ENCODE measurements at regions not wholly inside any gene's neighbourhood (a gene's known extent, or its start where the extent isn't known, plus 50 kb on each side); places are given as distances from the start of the nearest gene placed in this dataset.
"Not testable (repeated sequence)": the region's sequence is repeated elsewhere in the genome, so short reads cannot be mapped to it uniquely, and the experiment has no call there.

DNA sequence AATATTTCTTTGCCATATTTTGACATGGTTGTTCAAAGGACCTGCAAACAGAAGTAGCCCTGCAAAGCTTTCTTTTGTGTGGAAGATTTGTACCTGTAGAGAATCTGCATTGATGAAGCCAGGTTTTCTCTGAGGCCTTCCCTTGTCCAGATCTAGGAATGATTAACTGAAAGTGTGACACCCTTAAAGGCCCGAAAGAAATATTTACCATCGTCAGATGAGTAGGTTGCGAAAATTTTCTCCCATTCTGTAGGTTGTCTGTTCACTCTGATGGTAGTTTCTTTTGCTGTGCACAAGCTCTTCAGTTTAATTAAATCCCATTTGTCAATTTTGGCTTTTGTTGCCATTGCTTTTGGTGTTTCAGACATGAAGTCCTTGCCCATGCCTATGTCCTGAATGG, 439.0 kb downstream of the SMARCA1 start:
- not testable (repeated sequence) for DNase-seq (ENCODE audit: low read depth)

DNA sequence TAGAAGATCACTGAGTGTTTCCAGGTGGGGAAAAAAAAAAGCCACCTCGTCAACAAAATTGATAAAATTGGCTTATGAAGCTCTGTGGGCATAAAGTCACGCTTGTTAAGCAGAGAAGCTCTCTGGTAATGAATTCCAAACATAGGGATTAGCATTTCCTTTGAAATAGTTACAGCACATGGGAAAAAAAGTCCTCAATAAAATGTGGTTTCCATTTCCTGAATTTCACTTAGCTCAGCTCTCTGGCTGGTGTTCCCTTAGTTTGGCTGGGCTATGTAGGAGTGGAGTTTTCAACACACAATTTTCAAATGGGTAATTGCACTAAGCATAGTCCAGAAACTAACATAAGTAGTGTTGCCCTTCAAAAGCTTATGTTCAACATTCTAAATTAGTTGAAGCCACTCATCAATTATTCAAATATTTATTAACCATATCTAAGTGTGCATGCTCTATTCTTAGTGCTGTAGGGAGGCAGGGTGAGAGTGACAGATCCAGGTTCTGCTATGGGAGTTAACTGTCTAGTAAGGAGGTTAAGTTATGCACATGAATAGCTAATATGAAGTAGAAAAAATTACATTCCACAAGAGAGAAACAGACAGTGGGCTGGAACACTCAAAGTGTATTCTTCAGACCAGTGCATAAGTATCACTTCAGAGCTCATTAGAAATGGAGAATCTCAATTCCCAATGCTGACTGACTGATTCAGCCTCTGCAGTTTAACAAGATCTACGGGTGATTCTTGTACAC, 445.7 kb downstream of the SMARCA1 start:
- DNase-seq (ENCODE audit: low read depth): no peak

DNA sequence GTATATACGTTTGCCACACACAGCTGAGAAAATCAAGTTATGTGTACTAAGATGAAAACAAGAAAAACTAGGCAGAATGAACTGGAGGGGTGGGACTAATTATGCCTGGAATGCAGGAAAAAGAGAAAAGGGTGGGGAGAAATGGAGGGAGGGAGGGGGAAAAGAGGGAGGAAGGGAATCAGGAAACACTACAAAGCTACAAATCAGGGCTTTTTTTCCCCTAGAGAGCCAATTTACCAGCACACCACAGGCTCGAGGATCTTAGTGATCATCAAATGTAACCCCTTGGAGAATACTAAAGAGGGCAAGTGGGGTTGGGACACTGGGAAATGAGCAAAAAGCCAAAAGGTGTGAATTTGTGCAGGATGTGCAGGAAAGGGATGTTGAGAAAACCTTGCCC, 451.9 kb downstream of the SMARCA1 start:
- DNase-seq (ENCODE audit: low read depth): no peak

DNA sequence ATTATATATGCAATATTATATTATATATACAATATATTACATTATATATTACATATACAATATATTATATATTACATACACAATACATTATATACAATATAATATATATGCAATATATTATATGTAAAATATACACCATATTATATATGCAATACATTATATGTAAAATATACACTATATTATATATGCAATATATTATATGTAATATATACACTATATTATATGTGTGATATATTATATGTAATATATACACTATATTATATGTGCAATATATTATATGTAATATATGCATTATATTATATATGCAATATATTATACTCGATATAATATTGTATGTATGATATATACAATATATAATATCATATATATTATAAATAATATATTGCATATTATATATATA, 457.4 kb downstream of the SMARCA1 start:
- DNase-seq (ENCODE audit: low read depth): no peak

DNA sequence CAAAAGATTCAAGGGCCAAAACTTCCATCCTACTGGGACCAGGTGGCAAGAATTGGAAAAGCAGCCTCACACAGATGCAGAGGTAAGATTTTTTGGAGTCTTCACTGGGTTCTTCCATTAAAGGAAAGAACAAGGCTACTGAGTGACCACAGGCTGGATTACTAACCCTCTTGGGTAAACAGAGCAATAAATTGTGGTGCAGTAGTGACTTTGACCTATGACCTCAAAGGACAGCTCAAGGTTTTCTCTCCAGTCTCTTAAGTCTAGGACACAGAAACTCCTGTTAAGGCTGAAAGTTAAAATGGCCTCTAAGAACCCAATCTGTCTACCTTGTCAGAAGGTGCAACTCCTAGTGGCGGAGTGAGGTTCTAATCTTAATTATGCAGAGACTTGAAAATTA, 464.9 kb downstream of the SMARCA1 start:
- no peak for DNase-seq (ENCODE audit: low read depth)

DNA sequence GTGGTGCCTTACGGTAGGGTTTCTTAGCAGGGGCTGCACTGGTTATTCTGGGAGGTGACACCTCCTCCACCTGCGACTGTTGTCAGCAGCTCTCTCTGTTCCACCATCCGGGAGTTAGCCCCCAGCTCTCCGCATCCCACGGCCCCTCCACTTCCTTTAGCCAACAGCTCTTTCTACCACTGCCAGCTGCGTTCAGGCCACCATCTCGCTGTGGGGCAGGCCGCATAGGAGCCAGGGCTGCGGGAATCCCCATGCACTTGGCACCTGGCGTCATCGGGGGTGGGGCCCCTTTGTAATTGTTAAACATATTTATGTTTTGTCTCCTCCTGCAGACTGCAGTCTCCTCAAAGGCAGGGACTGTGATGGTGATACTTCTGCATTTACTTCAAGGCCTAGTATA, 480.2 kb downstream of the SMARCA1 start:
- no peak for DNase-seq (ENCODE audit: low read depth)

DNA sequence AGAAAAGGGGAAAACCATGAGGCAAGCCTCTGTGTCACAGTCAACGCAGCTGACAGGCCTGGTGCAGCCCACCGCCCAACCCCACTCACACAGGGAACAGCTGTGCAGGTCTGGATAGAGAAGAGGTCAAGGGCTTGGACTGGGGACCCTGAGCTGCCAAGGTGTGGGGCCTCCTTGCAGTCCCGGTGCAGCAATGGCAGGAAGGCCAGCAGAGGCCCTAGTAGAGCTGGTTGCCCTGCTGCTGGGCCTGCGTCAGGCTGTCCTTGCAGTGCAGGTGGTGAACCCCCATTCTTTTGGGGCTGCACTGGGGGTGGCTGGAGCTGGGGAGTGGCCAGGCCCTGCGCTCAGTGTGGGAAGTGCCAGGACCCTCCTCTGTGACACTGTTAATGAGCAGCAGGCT, 482.0 kb downstream of the SMARCA1 start:
- no peak for DNase-seq (ENCODE audit: low read depth)

DNA sequence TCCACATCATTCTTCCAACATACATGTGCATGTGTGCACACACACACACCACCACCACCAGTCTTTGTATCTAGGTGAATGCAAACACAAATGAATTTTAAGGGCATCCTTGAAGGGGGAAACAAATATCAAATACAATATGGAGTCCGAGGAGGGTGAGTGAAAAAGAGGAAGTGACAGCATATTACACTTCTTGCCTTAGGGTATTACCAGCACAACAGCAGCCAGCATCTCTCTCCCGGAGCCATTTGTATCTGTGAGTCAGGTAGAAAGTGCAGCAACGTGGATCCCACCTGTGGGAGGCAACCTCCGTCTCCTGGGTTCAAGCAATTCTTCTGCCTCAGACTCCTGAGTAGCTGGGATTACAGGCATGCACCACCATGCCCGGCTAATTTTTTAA, 483.2 kb downstream of the SMARCA1 start:
- no peak for DNase-seq (ENCODE audit: low read depth)

DNA sequence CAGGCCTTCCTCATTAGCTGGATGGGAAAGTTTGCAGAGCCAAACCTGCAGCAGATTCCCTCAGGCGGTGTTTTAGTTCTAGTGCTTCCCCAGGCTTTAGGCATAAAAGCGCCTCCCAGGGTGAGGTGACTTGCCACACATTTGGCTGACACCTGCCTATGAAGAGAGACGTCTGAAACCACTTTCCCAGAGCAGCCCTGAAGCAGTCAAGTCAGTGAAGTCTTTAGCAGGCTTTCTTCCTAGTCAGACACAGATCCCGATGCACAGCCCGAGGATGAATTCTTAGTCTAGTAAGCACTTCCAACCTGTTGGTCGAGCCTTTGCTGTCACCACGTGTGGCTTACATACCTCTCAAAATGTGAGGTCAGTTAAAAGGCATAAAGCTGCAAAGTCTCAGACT, 484.1 kb downstream of the SMARCA1 start:
- DNase-seq (ENCODE audit: low read depth): no peak

DNA sequence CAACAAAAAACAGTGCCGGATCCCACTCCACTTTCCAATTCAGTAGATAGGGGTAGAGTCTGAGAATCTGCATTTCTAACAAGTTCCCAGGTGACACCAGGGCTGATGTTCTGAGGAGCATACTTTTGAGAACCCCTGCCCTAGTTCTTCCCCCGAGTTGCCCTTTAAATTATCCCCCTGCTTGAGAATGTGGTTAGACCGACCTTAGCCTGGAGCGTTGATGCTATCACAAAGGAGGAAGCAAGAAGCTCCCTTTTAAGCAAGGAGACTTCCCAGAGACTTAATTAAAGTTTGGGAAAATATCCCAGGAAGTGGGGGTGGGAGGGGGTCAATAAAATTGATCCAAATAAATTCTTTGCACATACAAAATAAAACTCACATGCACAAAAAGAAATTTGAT, 485.9 kb downstream of the SMARCA1 start:
- no peak for DNase-seq (ENCODE audit: low read depth)

DNA sequence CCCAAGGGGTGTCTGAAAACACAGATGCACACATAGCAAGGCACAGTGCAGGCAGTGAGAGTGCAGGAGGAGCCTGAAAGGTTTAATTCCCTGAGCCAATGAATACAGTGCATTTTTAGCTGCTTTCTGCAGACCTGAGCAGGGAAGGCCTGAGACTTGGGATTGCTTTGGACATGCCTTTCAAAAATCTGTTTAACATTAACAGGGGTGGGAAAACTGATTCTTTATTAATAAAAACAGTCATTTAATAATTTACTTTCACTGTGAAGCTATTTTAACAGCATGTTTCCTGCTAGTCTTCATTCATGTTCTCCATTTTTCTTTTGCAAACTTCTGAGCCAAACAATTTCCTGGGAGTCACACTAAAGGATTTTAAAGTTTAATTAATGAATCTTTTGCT, 488.1 kb downstream of the SMARCA1 start:
- no peak for DNase-seq (ENCODE audit: low read depth)

DNA sequence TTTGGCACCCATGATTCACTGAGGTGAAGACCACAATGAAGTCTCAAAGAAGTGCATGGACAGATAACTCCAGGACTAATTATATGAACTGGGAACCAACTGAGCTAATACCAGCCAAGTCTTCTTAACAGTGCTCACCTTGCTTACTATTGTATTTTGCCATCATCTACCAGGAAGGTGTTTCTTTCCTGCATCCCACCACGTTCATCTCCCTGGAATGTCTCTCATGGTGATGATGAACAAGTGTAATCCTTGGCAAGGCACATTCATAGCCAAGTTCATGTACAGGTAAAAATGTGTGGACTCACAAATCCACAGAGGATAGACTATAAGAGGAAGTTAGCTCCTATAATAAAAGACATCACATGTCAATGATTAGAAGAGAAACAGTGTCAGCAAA, 489.1 kb downstream of the SMARCA1 start:
- DNase-seq (ENCODE audit: low read depth): no peak

DNA sequence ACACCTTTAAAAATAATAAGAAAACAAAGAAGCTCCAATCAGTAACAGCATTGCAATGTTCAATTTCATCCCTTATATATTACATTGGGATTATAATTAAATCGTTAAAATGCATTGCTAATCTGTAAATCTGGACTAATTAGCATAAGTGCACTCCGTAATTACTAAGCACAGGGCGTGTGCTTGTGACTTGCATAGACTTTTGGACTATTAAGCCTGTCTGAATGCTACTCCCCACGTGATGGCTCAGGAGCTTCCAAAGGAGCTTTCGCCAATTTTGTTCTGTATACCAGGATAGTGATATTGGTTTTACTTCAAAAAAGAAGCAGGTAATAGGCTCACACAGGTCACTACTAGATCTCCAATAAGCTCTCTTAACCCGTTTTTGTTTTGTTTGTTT, 497.1 kb downstream of the SMARCA1 start:
- no peak for DNase-seq (ENCODE audit: low read depth)

DNA sequence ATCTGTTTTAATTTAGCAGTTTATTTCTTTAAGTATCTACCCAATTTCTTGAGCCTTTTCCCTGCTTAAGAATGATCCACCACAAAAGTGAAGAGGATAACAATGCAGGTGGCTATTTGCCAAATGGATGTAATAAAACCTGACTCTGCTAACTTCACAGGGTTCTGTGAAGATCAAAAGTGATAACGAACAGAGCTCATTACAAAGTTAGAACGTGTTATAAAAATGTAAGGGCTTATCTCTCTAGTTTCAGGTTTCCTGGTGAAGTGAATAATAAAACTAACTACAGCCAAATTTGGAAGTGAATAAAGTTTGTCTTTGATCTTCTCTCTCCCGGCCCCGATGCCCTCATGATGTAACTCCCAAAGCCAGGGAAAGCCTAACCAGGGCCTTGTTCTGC, 497.9 kb downstream of the SMARCA1 start:
- DNase-seq (ENCODE audit: low read depth): no peak

DNA sequence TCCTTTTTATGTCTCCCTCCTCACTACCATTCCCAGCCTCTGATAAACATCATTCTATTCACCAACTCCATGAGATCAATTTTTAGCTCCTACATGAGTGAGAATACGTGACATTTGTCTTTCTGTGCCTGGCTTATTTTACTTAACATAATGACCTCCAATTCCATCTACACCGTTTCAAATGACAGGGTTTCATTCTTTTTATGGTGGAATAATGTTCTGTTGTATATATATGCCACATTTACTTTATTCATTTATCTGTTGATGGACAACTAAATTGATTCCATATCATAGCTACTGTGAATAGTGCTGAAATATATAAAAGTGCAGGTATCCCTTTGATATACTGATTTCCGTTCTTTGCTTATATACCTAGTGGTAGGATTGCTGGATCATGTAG, 503.9 kb downstream of the SMARCA1 start:
- no peak for DNase-seq (ENCODE audit: low read depth)

DNA sequence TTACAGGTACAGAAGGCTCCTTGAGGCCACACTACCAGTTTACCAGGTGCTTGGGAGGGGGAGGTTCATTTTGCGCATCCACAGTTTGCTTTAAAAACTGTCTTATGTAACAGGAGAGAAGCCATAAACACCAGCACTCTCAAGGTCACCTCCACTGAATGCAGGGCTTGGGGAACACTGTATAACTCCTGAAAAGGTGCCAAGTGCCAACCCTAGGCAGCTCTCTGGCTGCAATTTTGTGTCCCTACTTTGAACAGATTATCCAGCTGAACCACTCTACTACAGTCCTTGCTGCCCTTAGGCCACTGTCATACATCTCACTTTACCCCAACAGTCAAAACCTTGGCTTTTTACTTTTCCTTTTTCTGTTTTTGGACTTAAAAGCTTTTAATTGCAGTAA, 507.9 kb downstream of the SMARCA1 start:
- DNase-seq (ENCODE audit: low read depth): no peak

DNA sequence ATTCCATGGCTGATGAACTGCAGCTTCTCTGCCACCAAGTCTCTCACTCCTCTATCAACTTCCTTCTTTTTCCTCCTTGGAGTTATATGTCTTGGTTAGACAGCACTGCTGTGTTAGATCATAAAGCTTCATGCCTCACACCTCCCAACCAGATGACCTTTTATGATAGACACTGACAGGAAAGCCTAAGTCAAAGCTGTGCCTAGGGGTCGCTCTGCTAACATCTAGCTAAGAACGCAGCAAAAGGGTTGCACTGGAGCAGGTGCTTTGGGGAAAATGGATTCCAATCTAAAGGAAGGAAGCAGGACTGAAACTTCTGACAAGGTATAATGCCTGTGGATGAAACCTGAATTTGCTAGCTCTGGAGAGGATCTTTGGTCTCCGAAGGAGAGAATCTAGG, 509.7 kb downstream of the SMARCA1 start:
- no peak for DNase-seq (ENCODE audit: low read depth)

DNA sequence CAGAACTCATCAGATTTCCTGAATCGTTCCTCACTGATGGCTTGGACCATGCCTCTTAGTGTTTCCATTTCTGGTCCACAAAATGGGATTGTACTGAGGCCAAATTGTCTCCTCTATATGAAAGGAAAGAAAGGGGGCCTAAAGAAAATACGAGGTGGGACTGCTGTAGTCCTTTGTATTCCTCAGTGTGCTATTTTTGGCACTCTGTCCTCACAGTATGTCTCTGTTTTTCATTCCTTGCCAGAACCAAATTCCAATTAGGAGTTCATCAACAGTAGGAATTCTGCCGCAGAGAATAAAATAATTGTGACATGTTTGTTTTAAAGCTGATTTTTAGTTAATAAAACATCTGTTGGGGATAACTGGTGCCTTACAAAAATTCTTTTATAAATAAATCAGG, 515.7 kb downstream of the SMARCA1 start:
- DNase-seq (ENCODE audit: low read depth): no peak

DNA sequence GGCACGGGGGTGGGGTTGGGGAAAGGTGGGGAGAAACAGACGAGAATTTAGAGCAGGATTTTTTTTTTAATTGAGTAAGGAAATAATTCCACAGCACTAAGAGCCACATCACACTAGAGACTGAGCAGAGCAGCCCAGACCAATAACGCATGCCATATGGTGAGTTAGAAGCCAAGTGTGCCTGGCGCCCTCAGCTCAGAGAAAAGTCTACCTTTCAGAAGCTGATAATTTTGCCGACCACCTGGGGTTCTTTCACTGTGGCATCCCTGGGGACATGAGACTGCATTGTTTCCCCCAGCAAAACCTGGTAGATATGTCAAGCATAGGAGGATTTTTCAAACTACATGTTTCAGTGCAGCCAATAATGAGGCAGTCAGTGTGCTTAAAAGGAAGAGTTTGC, 516.8 kb downstream of the SMARCA1 start:
- no peak for DNase-seq (ENCODE audit: low read depth)

DNA sequence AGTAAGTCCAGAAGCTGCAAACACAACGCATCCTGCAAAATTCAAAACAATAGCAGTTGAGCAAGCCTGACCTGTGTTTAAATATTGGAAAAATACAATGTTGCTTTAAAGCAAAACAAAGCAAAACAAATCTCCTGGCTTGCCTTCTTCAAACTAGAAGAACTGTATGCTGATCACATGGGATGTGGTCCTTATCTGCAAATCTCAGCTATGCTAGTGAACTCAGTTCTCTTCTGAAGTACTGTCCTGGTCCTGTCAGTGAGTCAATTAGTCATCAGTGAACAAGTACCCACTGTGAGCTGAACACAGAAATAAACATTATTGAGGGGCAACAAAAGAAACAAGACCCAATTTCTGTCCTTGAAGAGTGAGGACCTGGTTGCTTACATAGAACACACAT, 522.5 kb downstream of the SMARCA1 start:
- DNase-seq (ENCODE audit: low read depth): no peak

DNA sequence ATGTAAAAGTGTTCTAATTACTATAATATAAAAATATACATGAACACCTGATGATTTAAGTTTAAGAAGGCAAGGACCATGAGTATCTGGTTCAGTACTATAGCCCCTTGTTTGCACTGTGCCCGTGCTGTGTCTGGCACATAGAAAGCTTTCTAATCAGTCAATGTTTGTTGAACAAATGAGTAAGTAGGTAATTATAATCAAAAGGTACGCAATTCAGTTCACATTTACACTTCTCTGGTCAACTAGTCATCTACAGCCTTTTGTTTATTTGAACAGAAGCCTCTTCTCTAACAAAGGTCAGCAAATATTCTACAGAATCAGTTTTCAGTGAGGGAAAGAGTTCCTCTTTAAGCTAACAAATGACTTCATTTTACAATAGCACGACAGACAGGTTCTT, 523.3 kb downstream of the SMARCA1 start:
- DNase-seq (ENCODE audit: low read depth): no peak

DNA sequence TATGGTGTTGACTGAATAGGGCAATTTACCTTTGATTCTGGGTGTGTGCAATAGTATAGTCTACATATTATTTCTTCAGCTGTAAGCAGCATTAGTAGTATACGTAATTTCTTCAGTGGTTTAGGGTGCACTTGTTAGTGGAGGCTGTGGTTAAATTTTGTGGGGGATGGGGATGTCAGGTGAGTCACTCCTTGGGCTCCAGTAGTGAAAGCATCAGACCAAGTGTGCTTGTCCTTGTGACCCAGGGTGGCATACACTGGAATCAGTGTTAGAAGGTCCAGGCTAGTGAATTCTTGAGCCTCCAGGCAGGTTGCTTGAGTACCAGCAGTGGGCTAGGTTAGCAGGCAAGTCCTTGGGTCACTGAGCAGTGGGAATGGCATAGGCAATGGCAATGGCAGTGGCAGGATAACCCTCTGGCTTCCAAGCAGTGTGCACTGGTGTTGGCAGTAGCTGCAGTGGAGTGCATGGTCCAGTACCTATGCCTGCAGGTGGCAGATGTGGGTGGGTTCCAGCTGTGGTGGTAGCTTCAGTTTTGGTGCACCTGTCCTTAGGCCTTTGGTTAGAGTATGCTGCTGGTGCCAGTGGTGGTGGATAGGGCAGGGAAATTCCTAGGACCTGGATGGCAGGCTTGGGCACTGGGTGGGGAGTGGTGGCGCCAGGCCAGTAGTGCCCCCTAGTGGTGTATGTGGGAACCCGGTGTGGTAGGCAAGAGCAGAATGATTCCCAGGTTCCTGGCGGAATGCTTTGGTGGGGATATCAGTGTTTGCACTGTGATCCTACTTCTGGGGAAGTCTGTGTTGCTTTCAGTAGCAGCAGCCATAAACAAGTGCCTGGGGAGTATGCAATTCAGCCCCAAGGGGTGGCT, 531.0 kb downstream of the SMARCA1 start:
- DNase-seq (ENCODE audit: low read depth): no peak

DNA sequence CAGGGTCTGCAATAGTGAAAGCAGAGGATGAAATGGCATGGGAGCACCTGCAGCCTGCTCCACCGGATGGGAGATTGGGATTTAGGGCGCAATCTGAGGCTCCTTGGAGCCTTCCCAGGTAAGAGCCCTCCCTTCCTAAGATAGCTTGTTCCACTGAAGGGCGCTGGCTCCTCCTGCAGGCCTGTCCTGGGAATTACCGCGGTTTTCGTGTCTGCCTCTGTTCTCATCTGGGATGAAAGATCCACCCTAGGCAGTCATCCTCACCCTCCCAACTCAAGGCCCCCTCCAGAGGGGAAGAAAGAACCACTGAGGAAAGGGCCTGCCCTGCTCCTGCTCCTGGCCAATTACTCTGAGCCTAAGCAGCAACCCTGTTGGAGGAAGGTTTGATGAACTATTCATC, 547.5 kb downstream of the SMARCA1 start:
- no peak for DNase-seq (ENCODE audit: low read depth)

DNA sequence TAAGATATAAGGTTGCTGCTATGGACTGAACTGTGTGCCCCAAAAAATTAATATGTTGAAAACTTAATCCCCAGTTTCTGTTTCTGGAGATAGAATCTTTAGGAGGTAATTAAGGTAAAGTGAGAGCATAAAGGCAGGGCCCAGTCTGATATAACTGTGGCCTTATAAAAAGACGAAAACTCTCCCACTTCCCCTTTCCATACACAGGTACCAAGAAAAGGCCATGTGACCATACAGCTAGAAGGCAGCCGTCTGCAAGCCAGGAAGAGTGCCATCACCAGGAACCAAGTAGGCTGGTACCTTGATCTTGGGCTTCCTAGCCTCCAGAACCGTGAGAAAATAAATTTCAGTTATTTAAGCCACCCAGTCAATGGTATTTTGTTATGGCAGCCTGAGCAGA, 550.3 kb downstream of the SMARCA1 start:
- DNase-seq (ENCODE audit: low read depth): no peak

Data from GM04503 (cell line).